Activated naive CD4-positive, alpha-beta T cell treated with anti-CD3 and anti-CD28 coated beads, Interleukin-2, amount 50 U/mL, for 72 hours (primary cell): ENCODE measurements at regions not wholly inside any gene's neighbourhood (a gene's known extent, or its start where the extent isn't known, plus 50 kb on each side); places are given as distances from the start of the nearest gene placed in this dataset.
A peak's percentile ranks its signal among the peaks of the same experiment; 100 is the strongest.
"Not testable (repeated sequence)": the region's sequence is repeated elsewhere in the genome, so short reads cannot be mapped to it uniquely, and the experiment has no call there.

Experiments used
- ATAC-seq, 2 donors: fragments of 150-1000 bp; cut with Tn5 transposase; 2 replicates each; pipeline ENCODE4 v1.10.0; 2021; ENCODE audit warnings: mild to moderate bottlenecking in 2 of 2, moderate library complexity in 2 of 2
- DNase-seq, 2 donors: peaks; one replicate each; pipeline ENCODE4 v3.0.0; 2021 to 2022; ENCODE audit warnings: low spot score in 2 of 2
- H3K27ac Mint-ChIP-seq, 2 donors: one replicate each; pipeline ENCODE4 v1.8.0; 2022; ENCODE audit warnings: mild to moderate bottlenecking in 2 of 2, mixed read lengths in 2 of 2
- H3K36me3 Mint-ChIP-seq, 2 donors: one replicate each; pipeline ENCODE4 v1.8.0; 2022; ENCODE audit warnings: mixed read lengths in 2 of 2
- H3K9me3 Mint-ChIP-seq, 2 donors: one replicate each; pipeline ENCODE4 v1.8.0; 2022; ENCODE audit warnings: mixed read lengths in 2 of 2

DNA sequence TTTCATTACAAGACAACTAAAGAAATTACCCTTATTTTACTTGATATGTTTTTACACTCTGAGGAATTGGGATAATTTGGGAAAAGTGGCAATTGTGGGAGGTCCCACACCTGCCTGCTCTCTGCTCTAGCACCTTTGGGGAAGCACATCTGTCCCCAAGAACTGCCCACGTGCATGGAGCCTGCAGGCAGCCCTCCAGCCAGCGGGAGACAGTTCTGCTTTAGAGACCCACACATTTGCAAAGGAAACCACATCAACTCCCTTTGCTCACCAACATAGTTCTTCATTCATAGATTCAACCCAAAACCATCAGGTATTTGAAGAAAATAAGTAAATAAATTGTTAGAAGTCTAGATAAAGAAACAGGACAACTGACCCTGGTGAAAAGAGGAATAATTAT is 239.9 kb upstream of the ID2 start:
- Mint-ChIP-seq H3K9me3 (no peaks in the 10 kb centered on the region), H3K36me3 (peaks cover 0 to 4% of the 10 kb centered on the region in 2 donors), H3K27ac (no peak overlapping the region)
- ATAC-seq (no peak), DNase-seq (peak in 1 of 2 donors; percentile 6)

DNA sequence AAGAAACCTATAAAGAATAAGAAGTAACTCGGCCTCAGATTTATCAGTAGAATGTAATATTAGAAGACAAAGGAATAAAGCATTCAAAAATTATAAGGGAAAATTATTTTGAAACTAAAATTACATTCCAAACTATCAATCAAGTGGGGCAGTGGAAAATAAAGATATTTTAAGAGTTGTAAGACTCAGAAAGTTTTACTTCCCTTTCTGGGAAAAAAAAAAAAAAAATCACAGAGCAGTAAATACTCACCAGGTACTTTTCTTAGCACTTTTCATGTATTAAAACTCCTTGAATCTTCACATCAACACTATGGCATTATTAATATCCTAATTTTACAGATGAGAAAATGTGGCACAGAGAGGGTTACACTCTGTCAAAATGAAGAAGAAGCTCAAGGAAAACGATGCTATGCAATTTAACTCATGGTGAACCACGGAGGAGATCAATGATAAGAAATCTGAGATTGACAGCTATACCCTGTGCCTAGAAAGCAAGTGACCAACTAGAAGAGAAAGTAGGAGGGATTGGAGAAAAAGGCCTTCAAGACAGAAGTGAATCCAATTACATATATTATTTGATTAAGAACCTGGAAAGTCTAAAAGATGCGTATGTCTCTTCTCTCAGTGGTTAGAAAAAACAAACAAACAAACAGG is 238.9 kb upstream of the ID2 start:
- H3K36me3 Mint-ChIP-seq = peaks cover 0 to 4% of the 10 kb centered on the region in 2 donors
- H3K9me3 Mint-ChIP-seq = no peaks in the 10 kb centered on the region
- DNase-seq (no peak), ATAC-seq (no peak)
- no peak overlapping the region for H3K27ac Mint-ChIP-seq

DNA sequence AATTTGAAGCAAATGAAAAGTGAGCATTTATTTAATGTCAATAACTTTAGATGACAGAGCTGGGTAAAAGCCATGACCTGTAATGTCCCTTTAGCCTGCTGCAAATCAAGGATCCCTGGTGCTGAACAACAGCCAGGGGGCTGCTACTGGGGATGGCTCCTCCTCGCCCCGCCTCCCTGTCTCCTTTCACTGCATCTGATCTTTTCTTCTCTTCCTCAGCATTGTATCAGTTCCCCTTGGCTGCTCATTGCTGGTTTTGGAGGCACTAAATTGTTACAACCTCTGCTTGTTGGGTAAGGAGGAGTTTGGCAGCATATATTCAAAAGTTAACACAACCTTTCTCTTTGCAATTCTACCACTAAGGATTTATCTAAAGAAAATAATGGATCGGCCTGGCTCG is 236.3 kb upstream of the ID2 start:
- no peak overlapping the region for H3K27ac Mint-ChIP-seq
- no peaks in the 10 kb centered on the region for H3K36me3 Mint-ChIP-seq
- peaks cover 0 to 4% of the 10 kb centered on the region in 2 donors for H3K9me3 Mint-ChIP-seq
- DNase-seq = no peak
- ATAC-seq = no peak

DNA sequence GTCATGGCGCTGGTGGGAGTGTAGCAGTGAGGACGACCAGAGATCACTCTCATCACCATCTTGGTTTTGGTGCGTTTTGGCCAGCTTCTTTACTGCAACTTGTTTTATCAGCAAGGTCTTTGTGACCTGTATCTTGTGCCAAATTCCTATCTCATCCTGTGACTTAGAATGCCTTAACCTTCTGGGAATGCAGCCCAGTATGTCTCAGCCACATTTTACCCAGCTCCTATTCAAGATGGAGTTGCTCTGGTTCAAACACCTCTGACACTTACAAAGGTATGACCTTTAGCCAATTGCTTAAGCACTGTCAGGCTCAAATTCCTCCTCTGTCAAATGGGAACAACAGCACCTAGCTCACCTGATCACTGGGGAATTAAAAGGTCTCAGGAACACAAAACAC is 235.1 kb upstream of the ID2 start:
- ATAC-seq, H3K27ac Mint-ChIP-seq, H3K36me3 Mint-ChIP-seq, H3K9me3 Mint-ChIP-seq, DNase-seq: not testable (repeated sequence)

DNA sequence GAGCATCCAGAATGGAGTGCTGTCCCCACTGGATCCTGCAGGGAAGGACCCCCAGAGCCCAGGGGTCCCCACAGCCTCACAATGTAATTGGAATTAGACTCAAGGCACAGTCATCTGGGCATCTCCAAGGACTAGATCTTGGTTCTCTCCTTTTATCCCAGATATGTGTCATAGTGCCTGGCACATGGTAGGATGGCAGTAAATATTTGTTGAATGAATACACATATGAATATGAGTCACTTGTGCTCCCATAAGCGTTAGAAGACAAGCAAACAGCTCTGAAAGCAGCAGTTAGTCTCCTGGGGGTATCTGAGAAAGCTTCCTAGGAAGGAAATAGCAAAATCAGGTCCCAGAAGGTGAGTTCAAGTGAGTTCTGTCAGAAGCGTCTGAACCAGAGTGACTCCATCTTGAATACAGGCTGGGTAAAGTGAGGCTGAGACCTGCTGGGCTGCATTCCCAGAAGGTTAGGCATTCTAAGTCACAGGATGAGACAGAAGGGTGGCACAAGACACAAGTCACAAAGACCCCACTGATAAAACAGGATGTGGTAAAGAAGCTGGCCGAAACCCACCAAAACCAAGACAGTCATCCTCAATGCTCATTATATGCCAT is 234.1 kb upstream of the ID2 start:
- ATAC-seq = no peak

DNA sequence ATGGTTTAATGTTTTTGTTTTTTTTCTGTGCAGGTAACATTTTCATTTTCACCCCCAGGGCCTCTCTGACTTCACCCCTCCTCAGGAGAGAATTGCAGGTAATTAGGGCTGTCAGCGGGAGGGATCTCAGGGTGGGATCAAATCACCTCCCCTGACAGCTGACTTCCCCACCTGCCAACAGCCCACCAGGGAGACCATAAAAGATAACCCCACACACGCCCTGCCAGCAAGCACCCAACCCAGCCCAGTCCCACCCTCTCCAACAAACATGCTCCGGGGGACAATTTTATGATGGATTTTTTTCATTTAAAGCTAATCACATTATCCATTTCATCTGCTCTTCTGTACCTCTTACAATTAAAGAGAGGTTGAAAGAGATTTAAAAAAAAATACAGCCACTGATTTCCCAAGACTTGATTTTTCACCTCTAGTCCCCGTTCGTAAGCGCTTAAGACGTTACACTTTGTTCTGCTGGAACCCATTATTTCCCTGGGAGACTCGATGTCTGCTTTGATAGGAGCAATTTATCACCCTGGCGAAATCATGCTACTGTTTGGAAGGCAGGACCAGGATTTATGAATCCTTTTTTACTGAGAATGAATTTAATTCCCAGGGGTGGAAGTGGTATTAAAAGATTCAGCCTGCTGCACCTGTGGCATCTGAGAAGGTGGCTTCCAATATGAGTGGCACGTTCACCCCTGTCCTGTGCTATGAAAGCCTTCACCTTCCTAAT is 232.9 kb upstream of the ID2 start:
- Mint-ChIP-seq H3K9me3 (peaks cover 4 to 5% of the 10 kb centered on the region in 2 donors), H3K36me3 (no peaks in the 10 kb centered on the region), H3K27ac (no peak overlapping the region)
- no peak for DNase-seq
- ATAC-seq = no peak

More for the DNA sequence above, 234.1 kb upstream of the ID2 start:
- Mint-ChIP-seq H3K36me3 (no peaks in the 10 kb centered on the region), H3K27ac (no peak overlapping the region), H3K9me3 (peaks cover 4 to 5% of the 10 kb centered on the region in 2 donors)
- no peak for DNase-seq

DNA sequence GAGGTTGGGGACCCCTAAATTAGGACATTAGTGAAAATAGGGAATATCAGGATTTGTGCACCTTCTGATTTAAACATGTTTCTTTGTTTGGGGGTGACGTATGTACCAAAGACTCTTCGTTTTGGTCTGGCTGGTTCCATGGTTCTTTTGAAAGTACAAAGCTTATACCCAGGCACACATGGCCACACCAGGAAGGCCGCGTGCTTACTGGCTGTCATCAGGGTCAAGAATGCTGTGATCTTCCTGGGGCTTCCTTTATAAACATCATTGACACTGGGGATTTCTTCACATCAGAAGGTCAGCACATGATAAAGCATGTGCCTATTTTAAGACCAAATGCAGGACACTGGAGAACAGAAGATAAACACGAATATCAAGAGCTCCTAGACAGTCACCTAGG is 230.6 kb upstream of the ID2 start:
- ATAC-seq (no peak), DNase-seq (no peak)
- Mint-ChIP-seq H3K36me3 (no peaks in the 10 kb centered on the region), H3K9me3 (peaks cover 4 to 5% of the 10 kb centered on the region in 2 donors), H3K27ac (no peak overlapping the region)

DNA sequence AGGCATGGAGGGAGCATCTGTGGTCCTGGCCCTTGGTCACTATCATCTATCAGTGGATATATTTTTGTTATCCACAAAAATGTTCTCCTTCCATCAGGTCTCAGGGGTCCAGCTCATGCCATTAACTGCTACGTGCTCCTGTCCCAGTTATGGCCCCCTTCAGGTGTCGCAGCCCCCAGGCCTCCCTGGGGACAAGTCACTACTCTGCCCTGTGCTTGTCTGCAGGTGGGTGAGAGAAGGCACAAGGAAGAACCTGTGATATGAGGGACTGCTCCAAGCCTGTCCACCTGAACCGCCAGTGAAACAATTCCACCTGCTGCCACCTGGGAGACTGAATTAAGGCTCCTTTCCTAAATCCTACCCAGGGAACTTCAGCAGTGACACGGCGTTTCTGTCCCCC is 229.6 kb upstream of the ID2 start:
- no peak for DNase-seq
- no peaks in the 10 kb centered on the region for H3K36me3 Mint-ChIP-seq
- ATAC-seq = no peak
- peaks cover 4 to 5% of the 10 kb centered on the region in 2 donors for H3K9me3 Mint-ChIP-seq
- H3K27ac Mint-ChIP-seq = no peak overlapping the region

DNA sequence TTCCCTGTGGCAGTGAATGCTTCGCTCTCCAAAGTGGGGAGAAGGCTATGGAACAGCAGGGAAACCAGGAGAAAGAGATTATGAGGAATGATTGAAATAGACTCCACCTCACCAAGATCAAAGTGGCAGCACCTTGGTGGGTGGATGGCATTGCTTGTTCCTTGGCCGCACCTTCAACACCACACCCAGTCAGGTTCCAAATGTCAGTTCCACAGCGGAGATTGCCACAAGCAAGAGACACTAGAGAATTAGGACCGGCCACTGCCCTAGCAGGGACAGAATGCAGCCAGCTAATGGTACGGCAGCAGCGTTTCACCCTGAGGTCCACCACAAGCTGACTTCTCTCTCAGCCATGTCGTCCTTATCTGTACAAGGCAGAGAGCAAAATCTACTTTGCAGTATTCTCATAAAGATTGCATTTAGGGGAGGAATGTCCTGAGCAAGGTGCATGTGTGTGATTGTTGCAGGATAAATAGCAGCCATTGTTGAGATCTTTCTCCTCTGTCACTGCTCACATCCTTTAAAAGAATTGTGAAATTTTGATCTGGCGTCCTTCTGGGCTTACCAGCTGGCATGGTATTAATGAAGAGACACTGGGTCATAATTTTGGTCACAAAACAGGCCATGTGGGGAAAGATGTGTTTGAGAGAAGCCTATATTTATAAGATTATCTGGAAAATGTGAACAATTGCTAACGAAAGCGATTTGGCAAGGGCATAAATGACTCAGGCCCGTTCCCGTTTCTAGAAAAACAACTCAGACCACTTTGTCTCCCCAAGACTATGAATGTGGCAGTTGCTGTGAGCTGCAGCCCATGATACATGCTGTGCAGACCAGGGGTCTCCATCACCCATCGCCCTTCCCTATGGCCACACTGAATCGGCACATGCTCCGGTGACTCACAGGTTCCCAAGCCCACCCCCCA is 228.6 kb upstream of the ID2 start:
- peak; percentile 39 for ATAC-seq
- peaks cover 4 to 5% of the 10 kb centered on the region in 2 donors for H3K9me3 Mint-ChIP-seq
- no peaks in the 10 kb centered on the region for H3K36me3 Mint-ChIP-seq
- no peak overlapping the region for H3K27ac Mint-ChIP-seq
- no peak for DNase-seq

DNA sequence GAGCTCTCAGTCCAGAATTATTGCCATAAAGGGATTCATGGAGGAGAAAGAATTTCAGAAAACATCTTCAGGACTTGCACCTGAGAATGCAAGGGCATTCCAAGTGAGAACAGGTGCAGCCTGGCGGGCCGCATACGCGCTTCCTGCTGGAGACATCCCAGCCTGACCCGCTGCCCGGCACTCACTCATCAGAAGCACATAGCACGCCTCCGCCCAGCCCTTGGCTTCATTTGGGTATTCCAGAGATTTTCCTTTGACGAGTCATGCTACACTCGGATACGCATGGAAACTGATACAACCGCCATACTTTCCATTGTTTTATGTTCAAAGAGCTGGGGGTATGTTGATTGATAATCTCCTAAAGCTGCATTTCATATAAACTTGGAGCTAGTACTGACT is 228.0 kb upstream of the ID2 start:
- no peak for DNase-seq
- no peaks in the 10 kb centered on the region for H3K36me3 Mint-ChIP-seq
- peaks cover 4 to 5% of the 10 kb centered on the region in 2 donors for H3K9me3 Mint-ChIP-seq
- no peak overlapping the region for H3K27ac Mint-ChIP-seq
- no peak for ATAC-seq

DNA sequence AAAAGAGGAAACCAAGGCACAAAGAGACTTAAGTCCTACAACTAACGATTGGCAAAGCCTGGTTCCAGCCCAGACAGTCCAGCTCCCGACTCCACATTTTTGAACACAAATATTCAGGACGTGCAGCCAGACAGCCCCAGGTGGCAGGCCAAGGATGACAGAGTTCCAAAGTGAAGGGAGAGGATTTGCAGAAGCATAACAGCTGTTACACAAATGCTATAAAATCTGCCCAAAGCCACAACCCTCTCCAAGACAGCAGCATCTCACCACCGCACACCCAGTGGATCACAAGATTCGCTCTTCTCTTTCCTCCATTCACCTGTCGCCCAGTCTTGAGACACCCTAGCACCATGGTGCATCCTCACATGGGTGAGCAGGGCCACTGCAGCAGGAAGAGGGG is 227.1 kb upstream of the ID2 start:
- no peak overlapping the region for H3K27ac Mint-ChIP-seq
- no peaks in the 10 kb centered on the region for H3K36me3 Mint-ChIP-seq
- ATAC-seq (no peak), DNase-seq (no peak)
- H3K9me3 Mint-ChIP-seq = peaks cover 4 to 5% of the 10 kb centered on the region in 2 donors

DNA sequence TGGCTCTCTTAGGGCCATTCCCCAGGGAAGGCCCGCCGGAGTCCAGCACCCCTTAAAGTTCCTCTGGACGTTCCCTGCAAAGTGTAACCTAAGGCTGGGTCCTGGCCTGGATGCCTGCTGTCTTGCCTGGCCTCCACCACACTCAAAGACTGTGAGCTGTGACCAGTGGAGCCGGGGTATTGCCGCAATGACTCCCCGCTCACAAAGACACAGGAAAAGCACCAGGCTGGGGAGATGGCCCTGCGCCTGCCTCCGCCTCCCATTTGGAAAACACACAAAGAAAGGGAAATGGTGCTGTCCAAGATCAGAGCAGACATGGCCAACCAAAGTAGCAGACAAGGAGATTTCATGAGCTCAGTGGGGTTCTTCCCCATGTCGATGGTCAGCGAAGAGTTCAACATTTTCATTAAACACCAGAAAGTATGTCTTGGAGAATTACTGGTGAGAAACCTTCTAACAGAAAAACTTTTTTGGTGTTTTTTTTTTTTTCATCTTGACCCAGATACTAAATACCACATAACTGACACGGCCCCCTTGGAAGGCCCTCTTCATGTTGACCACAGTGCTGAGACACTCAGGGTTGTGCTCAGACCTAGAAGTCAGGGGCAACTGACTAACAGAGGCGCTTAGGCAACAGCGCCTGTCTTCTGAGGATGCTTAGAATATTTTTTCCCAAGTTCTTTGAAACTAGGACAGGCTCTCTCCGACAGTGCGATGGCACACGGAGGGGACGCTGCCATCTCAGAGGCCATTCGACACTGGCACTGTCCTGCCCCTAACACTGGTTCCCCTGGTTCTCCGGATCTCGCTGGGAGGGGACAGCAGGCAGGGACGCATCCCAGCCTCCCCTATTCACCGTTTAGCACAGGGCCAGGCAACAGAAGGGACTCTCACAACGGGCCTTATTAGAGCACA is 226.4 kb upstream of the ID2 start:
- Mint-ChIP-seq H3K9me3 (peaks cover 0 to 5% of the 10 kb centered on the region in 2 donors), H3K27ac (peak overlapping the region in 1 of 2 donors; percentile 34), H3K36me3 (no peaks in the 10 kb centered on the region)
- DNase-seq (no peak), ATAC-seq (peak in 1 of 2 donors; percentile 32)

DNA sequence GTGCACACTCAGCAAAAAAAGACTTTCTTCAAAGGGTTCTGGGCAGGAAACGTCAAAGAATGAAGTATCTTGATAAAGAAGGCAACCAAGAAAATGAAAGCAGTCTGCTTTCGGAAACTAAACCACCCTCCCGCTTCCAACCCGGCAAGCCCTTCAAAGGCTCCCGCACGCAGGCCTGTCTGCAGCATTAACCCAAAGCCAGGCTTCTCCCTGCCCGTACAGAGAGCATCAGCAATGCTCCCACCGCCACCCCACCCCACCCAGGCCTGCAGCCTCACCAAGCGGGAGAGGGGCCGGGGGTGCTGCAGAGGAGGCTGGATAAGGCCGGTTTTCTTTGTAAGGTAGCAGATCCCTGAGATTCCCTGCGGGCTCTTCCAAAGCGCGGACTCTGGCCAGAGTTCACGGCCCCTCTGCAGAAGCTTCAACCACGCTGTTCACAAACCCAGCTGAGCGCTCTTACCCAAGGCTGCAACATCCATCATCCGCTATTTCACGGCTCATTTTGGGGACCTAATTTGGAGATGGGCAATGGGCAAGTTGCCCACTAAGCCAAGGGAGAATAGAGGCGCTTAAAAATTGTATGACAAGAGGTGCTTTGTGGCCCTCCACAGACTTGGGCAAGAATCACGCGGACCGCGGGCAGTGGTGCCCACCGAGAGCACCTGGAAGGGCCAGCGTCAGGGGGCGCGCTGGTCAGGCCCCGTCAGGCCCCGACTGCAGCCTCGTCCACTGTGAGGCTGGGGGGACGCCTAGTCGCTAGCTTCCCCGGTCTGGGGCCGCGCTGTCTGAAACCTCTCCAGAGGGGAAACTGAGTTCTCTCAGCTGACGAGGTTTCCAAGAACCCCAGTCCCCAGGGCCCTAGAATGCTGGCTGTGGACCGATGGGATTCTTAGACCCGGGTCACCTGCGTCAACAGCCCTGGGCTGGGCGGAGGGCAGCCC is 225.4 kb upstream of the ID2 start:
- H3K27ac Mint-ChIP-seq = peak overlapping the region in 1 of 2 donors; percentile 34
- DNase-seq (peak in 1 of 2 donors; percentile 40), ATAC-seq (peak; percentile 76 to 78)
- H3K36me3 Mint-ChIP-seq = no peaks in the 10 kb centered on the region
- peaks cover 0 to 3% of the 10 kb centered on the region in 2 donors for H3K9me3 Mint-ChIP-seq

DNA sequence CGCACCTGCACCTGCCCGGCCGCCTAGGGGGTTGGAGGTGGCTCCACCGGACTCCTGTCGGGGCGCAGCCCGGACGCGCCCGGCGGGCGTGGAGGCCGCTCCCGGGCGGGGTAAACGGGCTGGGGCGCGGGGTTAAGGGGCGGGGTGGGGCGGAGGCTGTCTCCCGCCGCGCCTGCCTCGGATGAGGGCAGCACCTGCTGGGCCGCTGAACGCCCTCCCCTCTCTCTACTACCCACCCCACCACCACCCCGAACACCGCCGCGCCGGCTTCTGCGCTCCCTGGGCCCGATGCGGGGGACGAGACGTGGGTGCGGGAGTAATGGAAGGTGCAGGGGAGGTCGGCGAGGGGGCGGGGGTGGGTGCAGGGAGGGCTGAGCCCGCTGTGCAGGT is 224.8 kb upstream of the ID2 start:
- peak; percentile 50 for ATAC-seq
- Mint-ChIP-seq H3K9me3 (no peaks in the 10 kb centered on the region), H3K27ac (no peak overlapping the region), H3K36me3 (no peaks in the 10 kb centered on the region)
- DNase-seq = no peak
